ENCODE measurements at regions not wholly inside any gene's neighbourhood (a gene's known extent, or its start where the extent isn't known, plus 50 kb on each side); places are given as distances from the start of the nearest gene placed in this dataset.

DNA sequence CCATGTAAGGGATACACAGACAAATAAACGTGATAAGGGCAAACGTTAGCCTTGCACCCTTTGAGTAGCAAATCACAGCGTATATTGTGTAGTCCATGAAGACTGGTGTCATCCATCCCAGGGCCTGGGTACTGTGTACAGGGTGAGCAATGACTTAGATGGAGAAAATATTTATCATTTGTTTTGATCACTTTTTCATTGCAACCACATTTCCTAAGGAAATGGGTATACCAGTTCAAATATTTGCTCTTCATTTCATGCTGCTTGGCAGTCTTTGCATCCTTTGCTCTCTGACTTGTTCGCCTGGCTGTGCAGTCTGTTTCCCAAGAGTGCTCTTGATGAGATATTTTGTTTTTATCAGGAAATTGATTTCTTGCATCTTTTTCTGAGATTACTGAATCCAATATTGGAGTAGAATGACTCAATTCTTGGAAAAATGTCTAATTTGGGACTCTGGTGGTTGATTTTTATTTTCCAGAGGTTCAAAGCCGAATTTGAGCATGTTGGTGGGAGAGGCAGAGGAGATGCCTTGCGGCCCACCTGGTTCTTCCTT lies 424.6 kb upstream of the SEMA6D start:
- FAIRE-seq = no peak

DNA sequence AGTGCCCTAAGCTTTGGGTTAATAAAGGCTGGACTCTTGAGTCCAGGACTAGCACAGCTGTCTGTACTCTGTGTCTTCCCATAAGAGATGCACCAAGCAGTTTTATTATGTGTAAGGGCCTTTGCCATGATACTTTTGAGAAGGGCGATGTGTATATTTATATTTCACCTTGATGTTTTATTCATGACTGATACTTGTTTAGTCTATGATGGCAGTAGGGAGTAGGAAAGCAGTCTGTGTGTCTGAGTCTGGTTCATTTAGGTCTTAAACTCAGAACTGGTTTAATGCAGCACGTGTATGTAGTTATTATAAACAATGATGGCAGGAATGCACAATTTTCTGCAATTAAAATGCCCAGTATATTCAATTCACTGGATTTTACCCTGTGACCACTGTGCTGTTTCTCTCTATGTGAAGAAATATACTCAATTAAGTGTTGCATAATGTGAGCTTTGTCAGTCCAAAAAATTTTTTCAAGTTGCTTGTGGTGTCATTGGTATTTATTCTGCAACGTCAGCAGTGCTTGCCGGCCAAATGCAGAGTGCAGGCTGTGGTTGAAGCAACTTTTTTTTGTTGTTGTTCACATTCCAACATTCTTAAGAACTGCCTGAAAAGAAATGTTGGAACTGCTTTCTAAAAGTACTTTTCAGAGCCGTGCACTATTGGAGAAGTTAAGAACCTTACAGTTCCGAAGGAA lies 423.7 kb upstream of the SEMA6D start:
- FAIRE-seq = no peak

DNA sequence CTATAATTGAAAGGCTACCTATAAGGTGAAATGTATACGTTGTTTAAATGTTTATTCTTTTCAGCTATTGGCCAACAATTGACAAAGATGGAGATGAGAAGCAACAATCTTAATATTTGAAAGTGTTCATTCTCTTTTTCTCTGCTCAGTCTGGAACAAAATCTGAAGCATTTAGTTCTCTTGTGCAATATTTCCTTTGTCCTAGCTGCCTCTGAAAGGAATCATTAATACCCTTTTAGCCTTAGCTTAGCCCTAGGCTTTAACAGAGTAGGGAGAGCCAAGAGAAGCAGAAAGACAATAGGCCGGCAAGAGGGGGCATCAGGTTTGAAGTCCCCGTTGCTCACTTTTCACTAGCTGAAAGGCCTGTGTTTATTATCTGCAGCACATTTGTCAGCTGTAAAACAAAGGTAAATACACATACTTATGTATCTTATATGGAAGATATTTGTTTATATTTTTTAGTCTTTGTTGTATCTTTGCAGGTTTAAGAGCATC lies 422.5 kb upstream of the SEMA6D start:
- FAIRE-seq = no peak

DNA sequence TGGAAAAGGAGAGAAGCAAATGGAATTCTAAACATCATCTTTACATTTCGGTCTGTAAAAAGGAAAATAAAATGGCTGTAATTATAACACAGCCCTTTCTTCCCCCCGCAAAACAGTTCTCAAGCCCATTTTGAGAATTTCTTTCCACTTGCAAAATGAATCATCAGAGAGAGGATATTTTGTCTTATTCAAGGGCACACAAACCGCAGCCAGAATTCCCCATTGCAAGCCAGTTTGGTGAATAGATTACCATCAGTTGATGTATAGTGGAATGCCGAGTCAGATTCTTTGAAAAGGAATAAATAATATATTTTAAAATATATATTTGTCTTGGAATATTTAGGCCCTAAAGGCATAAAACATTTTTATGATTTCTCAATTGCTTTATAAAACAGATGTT lies 420.4 kb upstream of the SEMA6D start:
- no peak for FAIRE-seq

DNA sequence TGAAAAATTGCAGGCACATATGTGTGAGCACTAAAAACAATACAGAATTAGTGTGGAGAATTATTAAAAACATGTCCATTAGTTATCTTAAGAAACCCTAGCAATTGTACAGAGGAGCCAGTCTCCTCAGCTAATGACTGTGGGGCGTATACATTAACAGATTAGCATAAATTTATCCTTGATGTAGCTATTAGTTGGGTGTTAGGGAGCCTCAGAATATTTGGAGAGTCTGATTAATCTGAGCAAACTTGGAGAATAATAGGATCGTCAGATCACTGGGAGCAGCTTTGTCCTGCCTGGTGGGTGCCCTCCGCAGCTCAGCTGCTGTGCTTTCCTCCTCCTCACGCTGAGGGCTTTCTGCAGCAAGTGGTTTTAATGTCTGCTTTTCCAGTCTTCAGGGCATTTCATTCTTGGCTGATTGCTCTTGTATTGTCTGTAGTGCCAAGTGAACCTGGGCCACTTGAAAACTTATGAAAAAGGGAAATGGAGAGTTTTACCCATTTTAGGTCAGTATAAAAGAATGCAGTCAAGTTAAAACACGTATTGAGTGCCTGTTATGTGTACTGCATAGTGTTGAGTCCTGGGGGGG lies 417.4 kb upstream of the SEMA6D start:
- FAIRE-seq = no peak

DNA sequence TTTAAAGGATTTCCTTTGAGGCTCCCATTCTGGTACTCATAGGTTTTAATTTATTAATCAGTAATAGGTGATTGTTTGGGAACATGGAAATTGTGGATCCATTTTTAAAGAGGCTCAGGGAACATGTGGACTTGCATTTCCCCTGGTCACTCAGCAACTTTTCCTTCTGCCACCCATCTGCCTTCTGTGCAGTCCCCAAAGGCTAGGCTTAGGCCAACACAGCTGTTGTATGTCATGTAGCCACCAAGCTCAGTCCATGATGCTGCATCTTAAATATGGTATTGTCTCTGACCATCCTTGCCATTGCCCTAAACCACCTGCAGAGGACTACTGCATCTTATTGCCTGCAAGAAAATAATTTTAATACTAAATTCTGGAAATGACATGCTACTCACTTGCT lies 416.7 kb upstream of the SEMA6D start:
- no peak for FAIRE-seq

DNA sequence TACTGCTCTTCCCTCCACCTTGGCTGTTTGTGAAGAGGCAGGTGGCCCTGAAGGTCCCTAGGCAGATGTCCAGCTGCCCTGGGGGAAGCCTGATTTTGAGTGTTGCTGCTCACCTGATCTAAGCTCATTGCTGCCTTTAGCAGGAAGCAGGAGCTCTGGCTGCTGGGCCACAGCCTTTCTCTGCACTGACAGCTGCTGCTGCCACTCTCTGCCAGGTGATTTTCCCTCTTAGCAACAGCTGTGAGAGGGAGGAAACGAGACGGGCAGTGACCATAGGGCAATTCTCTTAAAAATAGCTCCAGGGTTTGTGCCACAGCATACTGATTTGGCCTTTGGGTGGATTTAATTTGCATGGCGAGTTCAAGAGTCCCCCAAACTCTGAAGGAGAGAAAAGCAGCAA lies 415.8 kb upstream of the SEMA6D start:
- FAIRE-seq = no peak

DNA sequence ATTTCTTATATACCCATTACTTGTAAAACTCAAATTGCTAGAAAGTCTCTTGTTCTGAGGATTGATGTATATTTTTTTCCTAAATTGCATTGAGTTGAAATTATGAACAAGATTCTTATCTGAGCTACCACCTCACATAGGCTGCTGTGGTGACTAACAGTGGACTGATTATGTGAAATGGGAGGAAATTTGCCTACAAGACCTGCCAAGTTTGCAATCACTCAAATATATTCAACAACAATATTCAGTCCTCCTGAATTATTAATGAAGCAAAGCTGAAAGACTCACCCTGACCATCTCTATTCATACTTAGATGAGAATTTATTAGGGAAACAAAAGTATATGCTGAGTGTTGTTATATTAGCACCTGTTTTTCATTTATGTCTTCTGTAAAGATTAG lies 412.6 kb upstream of the SEMA6D start:
- FAIRE-seq = no peak

DNA sequence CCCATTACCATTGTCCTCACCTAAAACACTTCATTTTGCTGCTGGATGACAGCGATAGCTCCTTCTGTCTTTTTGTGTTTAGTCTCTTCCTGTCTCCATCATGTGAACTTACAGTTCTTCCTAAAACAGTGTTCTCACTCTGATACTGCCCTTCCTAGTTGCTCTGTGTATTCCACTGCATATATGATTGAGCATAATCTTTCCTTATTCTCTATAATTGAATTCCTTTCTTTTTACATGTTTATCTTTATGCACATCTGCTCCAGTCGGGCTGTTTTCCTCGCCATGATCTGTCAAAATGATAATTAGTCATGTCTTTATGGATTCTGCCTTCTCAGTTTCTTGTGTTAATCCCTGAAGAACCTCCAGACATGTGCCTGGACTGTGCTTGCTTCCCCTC lies 405.1 kb upstream of the SEMA6D start:
- FAIRE-seq = no peak

DNA sequence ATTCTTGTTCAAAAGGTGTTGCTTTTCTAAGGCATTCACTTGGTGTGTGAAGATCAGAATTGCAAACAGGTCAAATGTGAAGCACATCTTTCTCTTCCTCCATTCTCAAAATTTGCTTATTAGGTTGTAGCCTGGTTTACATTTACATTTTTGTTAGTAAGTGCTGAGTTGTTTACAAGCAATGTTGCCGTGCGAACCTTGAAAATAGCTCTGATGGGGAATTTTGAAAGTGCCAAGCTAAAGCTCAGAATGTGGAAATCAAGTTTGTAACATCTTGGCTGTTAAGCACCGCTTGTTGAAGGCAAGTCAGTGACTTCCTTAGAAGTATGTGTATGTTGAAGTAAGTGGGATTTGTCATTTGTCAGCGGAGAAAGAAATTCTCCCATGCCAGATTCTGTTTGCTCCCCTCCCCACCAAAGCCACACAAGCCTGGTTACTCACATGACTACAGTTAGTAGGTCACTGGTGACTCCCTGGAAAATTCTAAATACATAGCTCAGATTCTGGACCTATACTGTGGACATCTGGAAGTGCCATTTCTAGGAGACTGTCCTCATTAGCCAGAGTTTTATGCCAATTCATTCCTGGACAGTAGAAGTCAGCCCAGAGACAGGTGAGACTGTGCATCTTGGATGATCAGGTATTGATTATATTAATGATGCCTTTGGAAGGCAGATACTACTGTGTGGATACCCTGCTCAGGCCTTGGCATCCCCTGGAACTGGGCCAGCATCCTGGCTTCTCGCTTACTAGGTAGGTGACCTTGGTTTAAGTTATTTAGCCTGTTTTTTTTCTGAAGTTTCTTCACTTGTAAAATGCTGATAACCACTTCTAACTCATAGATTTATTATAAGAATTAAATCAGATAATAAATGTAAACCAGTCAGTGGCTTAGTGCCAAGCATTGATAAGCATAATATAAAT lies 390.6 kb upstream of the SEMA6D start:
- no peak for FAIRE-seq

DNA sequence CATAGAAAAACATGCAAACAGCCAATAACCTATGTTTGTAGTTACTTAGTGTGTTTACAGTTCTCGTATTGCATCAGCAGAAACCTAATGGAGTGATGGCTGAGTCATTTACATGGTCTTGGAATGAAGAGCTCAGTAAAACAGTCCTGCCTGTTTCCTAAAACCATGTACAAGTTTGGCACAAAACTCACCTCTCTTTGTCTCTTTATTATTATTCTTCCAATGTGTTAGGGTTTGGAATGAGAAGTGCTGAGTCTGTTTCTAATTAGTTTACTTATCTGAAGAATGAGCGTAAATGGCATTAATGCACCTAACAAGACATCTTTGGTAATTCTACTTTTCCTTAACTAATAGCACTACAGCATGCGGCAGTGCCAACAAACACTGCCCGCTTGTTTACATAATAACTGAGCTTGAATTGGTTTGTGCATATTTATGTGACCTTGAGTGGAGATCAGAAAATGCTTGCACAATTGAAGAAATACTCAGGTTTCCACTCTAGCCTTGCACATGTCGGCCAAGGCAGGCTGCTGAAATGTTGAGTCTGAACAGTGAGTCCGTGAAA lies 385.4 kb upstream of the SEMA6D start:
- FAIRE-seq = no peak

DNA sequence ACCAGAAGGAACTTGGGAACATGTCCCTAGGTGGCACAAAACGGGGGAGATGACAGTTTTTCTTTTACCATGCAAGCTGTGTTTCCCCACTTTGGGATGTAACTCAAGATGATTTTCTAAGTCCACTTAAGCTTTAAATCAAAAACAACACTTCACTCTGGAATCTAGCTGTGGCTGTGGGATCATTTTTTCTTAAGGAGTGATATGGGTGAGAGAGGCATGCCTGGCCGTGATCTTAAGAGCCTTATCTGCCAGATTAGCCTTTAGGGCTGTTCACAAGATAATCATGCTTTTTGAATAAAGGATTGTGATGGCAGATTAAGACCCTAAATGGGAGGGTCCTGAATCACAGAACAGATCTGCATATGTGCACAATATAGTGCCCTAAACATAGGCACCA lies 384.8 kb upstream of the SEMA6D start:
- FAIRE-seq = no peak

DNA sequence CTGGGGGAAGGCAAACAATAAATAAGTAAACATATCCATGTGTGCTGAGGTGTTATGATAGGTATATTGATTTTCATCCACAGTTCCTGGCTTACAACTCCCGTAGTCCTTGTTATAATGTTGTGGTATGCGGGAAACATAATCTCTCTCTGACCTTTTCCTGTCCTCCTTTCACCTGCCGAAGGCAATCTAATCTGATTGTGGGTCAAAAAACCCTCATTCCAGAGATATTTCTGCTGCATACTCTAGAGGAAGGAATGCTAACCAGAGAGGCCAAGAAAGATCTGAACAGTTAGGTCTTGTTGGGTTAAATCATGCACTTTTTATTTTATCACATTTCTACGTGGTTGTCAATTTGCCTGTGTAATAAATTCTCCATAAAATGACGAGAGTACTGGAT lies 383.6 kb upstream of the SEMA6D start:
- FAIRE-seq = no peak

DNA sequence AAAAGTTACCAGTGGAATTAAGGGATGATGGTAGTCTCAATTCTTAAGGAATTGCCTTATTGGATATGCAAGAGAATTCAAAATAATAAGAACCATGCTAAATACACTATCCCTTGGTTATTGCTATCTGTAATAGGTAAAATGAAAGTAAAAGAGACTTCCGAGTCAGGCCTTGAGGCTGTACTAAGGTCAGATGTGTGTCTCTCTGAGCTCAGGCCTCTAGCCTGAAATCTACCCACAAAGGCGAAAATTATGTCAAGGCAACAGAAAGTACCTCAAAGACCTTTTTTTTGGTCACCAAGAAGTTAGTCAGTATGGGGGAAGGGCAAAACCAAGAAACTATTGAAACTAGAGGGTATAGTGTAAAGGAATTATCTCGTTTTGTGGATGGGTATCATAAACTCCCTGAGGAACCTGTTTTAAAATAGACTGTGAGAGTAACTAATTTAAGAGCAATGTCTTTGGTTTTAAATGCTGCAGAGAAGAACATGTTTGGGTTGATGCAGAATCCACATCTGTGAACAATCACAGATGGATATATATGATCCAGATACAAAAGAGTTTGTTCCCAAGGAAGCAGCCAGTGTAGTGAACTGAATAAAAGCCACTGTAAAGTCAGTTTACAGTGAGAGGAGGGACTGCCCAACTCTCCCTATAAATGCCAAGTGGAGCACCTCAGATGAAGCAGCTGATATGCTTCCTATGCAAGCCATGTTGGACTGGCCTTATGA lies 382.3 kb upstream of the SEMA6D start:
- no peak for FAIRE-seq

DNA sequence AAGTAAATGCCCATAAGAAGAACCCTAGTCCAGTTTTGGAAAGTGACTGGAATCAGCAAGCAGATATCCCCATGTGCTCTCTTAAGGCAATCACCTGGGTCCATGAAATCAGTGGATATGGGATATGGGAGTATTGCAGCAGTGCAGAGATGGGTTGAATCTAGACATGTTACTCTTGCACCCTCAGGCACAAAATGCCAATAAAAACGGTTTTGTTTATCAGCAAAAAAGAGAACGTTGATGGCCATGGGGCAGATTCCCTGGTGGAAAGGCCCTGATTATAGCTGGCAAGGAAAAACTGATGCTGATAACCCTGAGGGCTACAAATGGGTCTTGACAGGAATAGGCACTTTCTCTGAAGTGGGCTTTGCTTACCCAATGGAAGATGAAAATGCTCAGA lies 380.2 kb upstream of the SEMA6D start:
- FAIRE-seq = no peak

DNA sequence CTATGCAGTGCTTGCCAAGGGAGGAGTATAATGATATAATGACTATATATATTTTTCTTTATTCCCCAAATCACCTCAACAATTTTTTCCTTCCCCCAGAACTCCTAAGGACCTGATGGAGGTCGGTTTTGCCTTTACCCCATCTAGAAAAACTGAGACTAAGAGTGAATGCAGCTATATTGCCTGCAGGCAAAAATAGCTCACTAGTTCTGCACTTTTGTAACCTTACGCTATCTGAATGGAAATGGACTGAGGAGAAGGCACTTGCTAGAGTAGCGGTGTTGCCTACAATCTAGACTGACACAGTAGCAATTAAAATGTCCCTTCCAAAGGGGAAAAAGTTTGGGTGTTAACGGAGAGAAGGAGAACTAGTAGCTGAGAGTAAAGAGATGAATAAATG lies 379.5 kb upstream of the SEMA6D start:
- no peak for FAIRE-seq

DNA sequence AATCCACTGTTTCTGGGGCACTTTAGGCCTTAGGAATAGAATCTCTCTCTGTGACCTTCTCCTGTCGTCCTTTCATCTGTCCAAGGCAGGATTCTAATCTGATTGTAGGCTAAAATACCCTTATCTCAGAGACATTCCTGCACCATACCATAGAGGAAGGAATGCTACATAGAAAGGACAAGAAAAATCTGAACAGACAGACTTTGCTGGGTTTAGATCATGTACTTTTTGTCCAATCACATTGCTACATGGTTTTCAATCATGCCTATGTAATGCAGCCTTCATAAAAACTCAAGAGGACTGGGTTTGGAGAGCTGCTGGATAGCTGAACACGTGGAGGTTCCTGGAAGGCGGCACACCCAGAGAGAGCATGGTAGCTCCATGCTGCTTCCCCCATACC lies 378.5 kb upstream of the SEMA6D start:
- no peak for FAIRE-seq

DNA sequence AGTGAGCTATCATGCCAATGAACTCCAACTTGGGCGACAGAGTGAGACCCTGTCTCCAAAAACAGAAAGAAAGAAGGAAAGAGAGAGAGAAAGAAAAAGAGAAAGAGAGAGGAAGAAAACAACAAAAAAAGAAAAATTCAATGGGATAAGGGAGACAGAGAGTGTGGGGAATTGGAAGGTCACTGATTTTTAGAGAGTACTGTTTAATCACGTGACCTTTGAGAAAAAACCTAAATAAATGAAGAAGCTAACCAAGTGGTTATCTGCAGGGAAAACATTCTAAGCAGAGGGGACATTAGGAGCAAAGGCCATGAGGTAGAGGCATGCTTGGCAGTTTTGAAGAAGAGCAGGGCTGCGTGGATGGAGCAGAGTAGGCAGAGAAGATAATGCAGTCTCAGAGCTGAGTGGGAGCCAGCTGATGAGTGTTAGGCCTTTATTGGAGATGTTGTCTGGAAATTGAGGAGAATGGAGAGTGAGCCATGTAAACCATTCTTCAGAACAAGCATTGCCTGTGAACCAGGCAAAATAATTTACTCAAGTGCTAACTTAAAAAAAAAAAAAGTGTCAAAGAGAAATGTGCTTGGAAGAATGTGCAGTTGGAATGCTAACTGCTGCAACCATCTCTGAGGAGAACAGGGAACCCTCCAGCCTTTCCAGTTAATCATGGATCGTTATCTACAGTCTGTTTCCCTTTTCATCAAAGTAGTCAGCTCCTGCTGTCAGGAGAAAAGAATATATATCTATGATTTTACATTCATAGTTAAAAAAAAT lies 377.3 kb upstream of the SEMA6D start:
- FAIRE-seq = no peak

DNA sequence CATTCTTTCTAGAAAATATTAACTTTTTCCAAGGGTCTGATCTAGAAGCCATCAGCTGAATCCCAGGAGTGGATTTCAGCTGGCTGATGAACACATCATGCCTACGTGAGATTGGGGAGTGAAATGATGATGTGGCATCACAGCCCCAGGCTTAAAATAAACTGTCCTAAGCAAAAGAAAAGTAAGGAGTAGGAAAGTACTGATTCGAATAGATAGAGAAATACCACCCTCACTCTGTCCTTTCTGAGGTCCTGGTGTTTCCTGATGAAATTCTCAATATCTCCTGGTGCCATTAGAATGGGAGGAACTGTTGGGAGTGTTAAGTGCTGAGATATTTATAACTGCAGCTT lies 376.8 kb upstream of the SEMA6D start:
- no peak for FAIRE-seq

DNA sequence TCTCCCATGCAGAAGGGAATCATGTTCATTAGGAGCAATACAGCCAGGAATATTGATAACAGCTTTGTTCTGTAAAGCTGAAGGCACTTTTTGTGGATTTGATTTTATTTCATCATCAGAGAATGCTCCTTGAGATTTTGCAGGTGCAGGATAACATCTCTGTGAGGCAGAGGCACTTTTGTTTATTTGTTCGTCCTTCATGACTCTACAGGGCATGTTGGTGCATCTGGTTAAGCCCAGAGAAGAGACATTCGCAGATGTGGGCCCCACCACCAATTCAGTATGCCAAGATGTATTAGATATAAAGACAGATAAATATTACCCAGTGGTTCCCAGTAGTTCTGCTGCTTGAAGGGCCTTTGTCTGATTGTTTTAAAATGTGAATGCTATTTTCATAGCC lies 368.1 kb upstream of the SEMA6D start:
- no peak for FAIRE-seq

DNA sequence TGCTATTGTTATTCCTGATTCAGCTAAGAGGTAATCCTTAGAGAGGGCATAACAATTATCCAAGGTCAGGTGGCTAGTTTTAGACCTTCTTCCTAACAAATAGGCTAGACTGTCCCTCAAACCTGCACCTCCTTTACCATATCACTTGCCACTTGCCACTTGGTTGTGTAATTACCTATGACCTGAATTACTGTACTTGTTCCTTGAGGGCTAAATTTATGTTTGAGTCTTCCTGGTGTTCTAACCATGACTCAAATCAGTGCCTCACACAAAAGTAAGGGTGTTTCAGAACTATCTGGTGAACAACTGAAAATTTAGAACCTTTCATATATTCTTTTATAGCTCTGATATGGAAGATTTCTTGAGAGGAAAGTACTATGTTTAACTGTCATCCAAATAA lies 365.8 kb upstream of the SEMA6D start:
- no peak for FAIRE-seq

DNA sequence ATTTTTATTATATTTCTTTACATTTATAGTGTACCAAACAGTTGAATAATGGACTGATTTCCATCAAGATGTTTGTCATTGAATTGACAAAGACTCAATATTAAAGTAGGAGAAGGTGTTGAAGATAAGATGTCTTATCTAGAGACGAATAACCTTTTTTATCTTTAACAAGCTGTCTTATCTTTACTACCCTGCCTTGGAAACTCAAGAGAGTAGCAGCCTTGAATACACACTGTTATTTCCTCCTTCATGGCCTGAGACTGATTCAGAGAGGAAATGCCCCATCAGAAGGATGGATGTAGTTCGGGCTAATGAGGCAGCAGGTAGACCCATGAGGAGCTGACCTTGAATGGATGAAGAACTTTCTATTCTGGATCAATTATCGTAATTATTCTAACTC lies 365.1 kb upstream of the SEMA6D start:
- FAIRE-seq = no peak

Data from A204.1 (cell line).